ENCODE measurements at regions not wholly inside any gene's neighbourhood (a gene's known extent, or its start where the extent isn't known, plus 50 kb on each side); places are given as distances from the start of the nearest gene placed in this dataset.
"Not testable (repeated sequence)": the region's sequence is repeated elsewhere in the genome, so short reads cannot be mapped to it uniquely, and the experiment has no call there.

GRCh38 chr3:31094048-31094447, 199.6 kb upstream of the GADL1 start:
- H3K27me3 Mint-ChIP-seq (ENCODE audit: unreplicated experiment) = peaks cover 6% of the 10 kb centered on the region
- H3K4me1 Mint-ChIP-seq (ENCODE audit: unreplicated experiment) = no peaks in the 10 kb centered on the region
- H3K4me3 Mint-ChIP-seq (ENCODE audit: unreplicated experiment) = no peak overlapping the region
- H3K36me3 Mint-ChIP-seq (ENCODE audit: unreplicated experiment) = no peaks in the 10 kb centered on the region
- no peaks in the 10 kb centered on the region for H3K9me3 Mint-ChIP-seq (ENCODE audit: unreplicated experiment)
- no peak overlapping the region for H3K27ac Mint-ChIP-seq (ENCODE audit: unreplicated experiment)
- no peak for DNase-seq (ENCODE audit: extremely low spot score, unreplicated experiment)
- TF ChIP-seq CTCF (IDR thresholded peaks at IDR 0.05) = no peak

GRCh38 chr3:31095255-31095654, 200.8 kb upstream of the GADL1 start:
- no peak overlapping the region for H3K4me3 Mint-ChIP-seq (ENCODE audit: unreplicated experiment)
- H3K36me3 Mint-ChIP-seq (ENCODE audit: unreplicated experiment) = no peaks in the 10 kb centered on the region
- H3K27me3 Mint-ChIP-seq (ENCODE audit: unreplicated experiment) = peaks cover 9% of the 10 kb centered on the region
- no peaks in the 10 kb centered on the region for H3K4me1 Mint-ChIP-seq (ENCODE audit: unreplicated experiment)
- TF ChIP-seq CTCF (IDR thresholded peaks at IDR 0.05) = no peak
- no peaks in the 10 kb centered on the region for H3K9me3 Mint-ChIP-seq (ENCODE audit: unreplicated experiment)
- DNase-seq (ENCODE audit: extremely low spot score, unreplicated experiment) = no peak
- H3K27ac Mint-ChIP-seq (ENCODE audit: unreplicated experiment) = no peak overlapping the region

GRCh38 chr3:31096661-31097395, 202.4 kb upstream of the GADL1 start:
- H3K4me1 Mint-ChIP-seq (ENCODE audit: unreplicated experiment) = no peaks in the 10 kb centered on the region
- no peak overlapping the region for H3K4me3 Mint-ChIP-seq (ENCODE audit: unreplicated experiment)
- no peaks in the 10 kb centered on the region for H3K9me3 Mint-ChIP-seq (ENCODE audit: unreplicated experiment)
- no peaks in the 10 kb centered on the region for H3K36me3 Mint-ChIP-seq (ENCODE audit: unreplicated experiment)
- peaks cover 12% of the 10 kb centered on the region for H3K27me3 Mint-ChIP-seq (ENCODE audit: unreplicated experiment)
- no peak overlapping the region for H3K27ac Mint-ChIP-seq (ENCODE audit: unreplicated experiment)
- no peak for DNase-seq (ENCODE audit: extremely low spot score, unreplicated experiment)
- no peak for TF ChIP-seq CTCF (IDR thresholded peaks at IDR 0.05)

- Mint-ChIP-seq H3K9me3 (ENCODE audit: unreplicated experiment) (no peaks in the 10 kb centered on the region), H3K36me3 (ENCODE audit: unreplicated experiment) (no peaks in the 10 kb centered on the region), H3K4me3 (ENCODE audit: unreplicated experiment) (no peak overlapping the region), H3K27me3 (ENCODE audit: unreplicated experiment) (peaks cover 14% of the 10 kb centered on the region), H3K27ac (ENCODE audit: unreplicated experiment) (no peak overlapping the region), H3K4me1 (ENCODE audit: unreplicated experiment) (peaks cover 4% of the 10 kb centered on the region)
- DNase-seq (ENCODE audit: extremely low spot score, unreplicated experiment) = no peak
- no peak for TF ChIP-seq CTCF (IDR thresholded peaks at IDR 0.05)
Measured at GRCh38 chr3:31100519-31100918, 206.1 kb upstream of the GADL1 start.

GRCh38 chr3:31101285-31101684, 206.8 kb upstream of the GADL1 start:
- not testable (repeated sequence) for H3K4me3 Mint-ChIP-seq (ENCODE audit: unreplicated experiment); H3K27ac Mint-ChIP-seq (ENCODE audit: unreplicated experiment); H3K36me3 Mint-ChIP-seq (ENCODE audit: unreplicated experiment); H3K9me3 Mint-ChIP-seq (ENCODE audit: unreplicated experiment); H3K4me1 Mint-ChIP-seq (ENCODE audit: unreplicated experiment); DNase-seq (ENCODE audit: extremely low spot score, unreplicated experiment)
- peaks cover 14% of the 10 kb centered on the region for H3K27me3 Mint-ChIP-seq (ENCODE audit: unreplicated experiment)

All from osteocyte (in vitro differentiated cells).